ENCODE measurements at regions not wholly inside any gene's neighbourhood (a gene's known extent, or its start where the extent isn't known, plus 50 kb on each side); places are given as distances from the start of the nearest gene placed in this dataset.

- TF ChIP-seq EZH2 (IDR thresholded peaks at IDR 0.05) (no peak), POLR2AphosphoS5 (IDR thresholded peaks at IDR 0.05; ENCODE audit: borderline replicate concordance, low read depth, low read length) (no peak), FOXP2 (optimal IDR thresholded peaks at IDR 0.05; ENCODE audit: control extremely low read depth, extremely low read length, insufficient read depth) (no peak)
These were observed 1161.8 kb upstream of the MIR17HG start for GRCh38 chr13:90185734-90186133.
